DND-41 (cell line): ENCODE measurements at regions not wholly inside any gene's neighbourhood (a gene's known extent, or its start where the extent isn't known, plus 50 kb on each side); places are given as distances from the start of the nearest gene placed in this dataset.

Experiments used
- EZH2 ChIP-seq: IDR thresholded peaks from 3 replicates; pipeline ENCODE4 v1.6.1; 2012; ENCODE audit warnings: borderline replicate concordance, low read depth, mild to moderate bottlenecking, moderate library complexity, low read length, inconsistent platforms; ENCODE audit not compliant: severe bottlenecking
- TF ChIP-seq, protein P1 (sequence below): IDR thresholded peaks from 2 replicates; pipeline ENCODE4 v1.5.1; 2012; ENCODE audit warnings: borderline replicate concordance, low read length, moderate library complexity, mild to moderate bottlenecking; ENCODE audit not compliant: poor library complexity, severe bottlenecking; ENCODE audit errors: extremely low read depth

DNA sequence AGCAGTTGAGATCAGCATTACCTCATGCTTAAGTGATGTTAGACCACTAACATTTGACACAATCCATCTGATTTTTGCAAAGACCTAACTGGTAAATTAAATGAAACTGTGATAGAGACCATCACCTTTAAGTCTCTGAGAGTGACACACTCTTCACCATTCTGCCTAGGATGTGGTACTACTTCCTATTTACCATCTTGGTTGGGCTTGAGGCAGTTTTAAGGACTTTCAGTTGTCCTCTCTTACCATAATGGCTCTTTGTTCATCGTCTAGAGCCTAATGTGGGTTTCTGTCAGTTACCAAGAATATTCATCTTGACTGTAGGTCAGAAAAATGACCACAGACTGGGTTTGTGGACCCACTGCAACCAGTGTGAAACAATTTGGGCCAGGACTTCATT is 158.1 kb downstream of the CETN3 start:
- TF ChIP-seq, protein P1, sequence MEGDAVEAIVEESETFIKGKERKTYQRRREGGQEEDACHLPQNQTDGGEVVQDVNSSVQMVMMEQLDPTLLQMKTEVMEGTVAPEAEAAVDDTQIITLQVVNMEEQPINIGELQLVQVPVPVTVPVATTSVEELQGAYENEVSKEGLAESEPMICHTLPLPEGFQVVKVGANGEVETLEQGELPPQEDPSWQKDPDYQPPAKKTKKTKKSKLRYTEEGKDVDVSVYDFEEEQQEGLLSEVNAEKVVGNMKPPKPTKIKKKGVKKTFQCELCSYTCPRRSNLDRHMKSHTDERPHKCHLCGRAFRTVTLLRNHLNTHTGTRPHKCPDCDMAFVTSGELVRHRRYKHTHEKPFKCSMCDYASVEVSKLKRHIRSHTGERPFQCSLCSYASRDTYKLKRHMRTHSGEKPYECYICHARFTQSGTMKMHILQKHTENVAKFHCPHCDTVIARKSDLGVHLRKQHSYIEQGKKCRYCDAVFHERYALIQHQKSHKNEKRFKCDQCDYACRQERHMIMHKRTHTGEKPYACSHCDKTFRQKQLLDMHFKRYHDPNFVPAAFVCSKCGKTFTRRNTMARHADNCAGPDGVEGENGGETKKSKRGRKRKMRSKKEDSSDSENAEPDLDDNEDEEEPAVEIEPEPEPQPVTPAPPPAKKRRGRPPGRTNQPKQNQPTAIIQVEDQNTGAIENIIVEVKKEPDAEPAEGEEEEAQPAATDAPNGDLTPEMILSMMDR, result no peak
- no peak for TF ChIP-seq EZH2
